WTC11 (cell line): ENCODE measurements at regions not wholly inside any gene's neighbourhood (a gene's known extent, or its start where the extent isn't known, plus 50 kb on each side); places are given as distances from the start of the nearest gene placed in this dataset.

Experiments used
- CTCF ChIP-seq: fragments of 200-600 bp; IDR thresholded peaks from 2 replicates; pipeline ENCODE4 v1.8.0; 2022; ENCODE audit warnings: antibody characterized with exemption
- NFYB ChIP-seq: sonication (generic); formaldehyde crosslinking; conservative IDR thresholded peaks from 2 replicates; pipeline ENCODE4 v1.8.0; 2022; ENCODE audit warnings: low read depth, missing genetic modification reagents

- TF ChIP-seq NFYB (CRISPR knock-in tag) (no peak), CTCF (no peak)
Observed at GRCh38 chr21:35783721-35784120, 276.6 kb downstream of the SETD4 start.
